ENCODE measurements at regions not wholly inside any gene's neighbourhood (a gene's known extent, or its start where the extent isn't known, plus 50 kb on each side); places are given as distances from the start of the nearest gene placed in this dataset.

DNA sequence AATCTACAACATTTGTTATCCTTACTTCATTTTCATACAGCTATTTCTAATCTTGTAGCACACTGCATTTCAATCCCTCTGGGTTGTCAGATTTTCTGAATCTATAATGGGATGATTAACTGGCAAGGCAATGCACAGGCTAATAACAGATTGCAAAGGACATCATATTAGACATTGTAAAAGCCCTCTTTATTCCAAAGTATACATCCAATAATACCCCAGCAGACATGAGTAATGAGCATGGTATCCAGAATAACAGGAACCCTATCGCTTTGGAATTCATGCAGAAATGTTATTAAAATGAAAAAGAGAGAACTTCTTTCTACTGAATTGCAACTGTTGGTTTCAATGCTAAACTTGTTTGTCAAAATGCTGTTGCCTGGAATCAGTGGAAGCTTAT, 122.9 kb downstream of the C4orf33 start:
- TF ChIP-seq CTCF (conservative IDR thresholded peaks at IDR 0.05 in 1 of 2, IDR thresholded peaks at IDR 0.05 in 1 of 2; ENCODE audit: low read depth in 1 of 2, low read length in 2 of 2) (no peak), EZH2 (IDR thresholded peaks at IDR 0.05; ENCODE audit: low read length, missing control alignments) (no peak)

All from fibroblast of lung (primary cell).